Kidney (tissue), 13 donors: ENCODE measurements at regions not wholly inside any gene's neighbourhood (a gene's known extent, or its start where the extent isn't known, plus 50 kb on each side); places are given as distances from the start of the nearest gene placed in this dataset.

Experiments used
- DNase-seq, 5 donors: peaks; one replicate each; pipeline ENCODE4 v3.0.0-alpha.2; 2013 to 2020
- FAIRE-seq: peaks from 2 replicates; lab custom pipeline; 2012; peaks lifted over from hg19 to GRCh38; lab: Jason Lieb, UNC
- H3K27ac ChIP-seq, 2 donors: one replicate each; pipeline ENCODE4 v1.7.0; 2013; ENCODE audit warnings: low read depth in 2 of 2, low read length in 2 of 2, inconsistent platforms in 1 of 2
- H3K27me3 ChIP-seq: one replicate; pipeline ENCODE4 v1.7.1; 2013; ENCODE audit warnings: low read length, inconsistent platforms; ENCODE audit not compliant: control insufficient read depth, insufficient read depth
- H3K36me3 ChIP-seq, 3 donors: one replicate each; pipeline versions ENCODE4 v1.7.0 to v1.7.1; 2013; ENCODE audit warnings: low read length in 3 of 3, control low read depth in 1 of 3, inconsistent platforms in 1 of 3; ENCODE audit not compliant: insufficient read depth in 3 of 3, control insufficient read depth in 2 of 3
- H3K4me1 ChIP-seq, 3 donors: one replicate each; pipeline versions ENCODE4 v1.7.0 to v1.7.1; 2013; ENCODE audit warnings: low read length in 3 of 3, inconsistent platforms in 1 of 3, low read depth in 1 of 3; ENCODE audit not compliant: control insufficient read depth in 2 of 3, insufficient read depth in 2 of 3
- H3K4me3 ChIP-seq, 3 donors: one replicate each; pipeline versions ENCODE4 v1.7.0 to v1.8.1; 2013; ENCODE audit warnings: low read length in 3 of 3, control low read depth in 1 of 3, inconsistent platforms in 1 of 3
- H3K9ac ChIP-seq, 3 donors: one replicate each; pipeline versions ENCODE4 v1.7.0 to v1.7.1; 2013; ENCODE audit warnings: low read length in 3 of 3, control low read depth in 1 of 3, inconsistent platforms in 1 of 3
- H3K9me3 ChIP-seq, 3 donors: one replicate each; pipeline versions ENCODE4 v1.7.0 to v1.7.1; 2013; ENCODE audit warnings: low read length in 3 of 3, control low read depth in 1 of 3, inconsistent platforms in 1 of 3; ENCODE audit not compliant: control insufficient read depth in 2 of 3, insufficient read depth in 1 of 3
- intact Hi-C: fragments of 100-400 bp; cut with DNase I; formaldehyde crosslinking; loops from one replicate; pipeline ENCODE4 v1.11.1; 2022
- TF ChIP-seq, protein P1 (sequence below): IDR thresholded peaks from 3 replicates; pipeline ENCODE4 v1.5.1; 2012; ENCODE audit warnings: mild to moderate bottlenecking, moderate library complexity, borderline replicate concordance; ENCODE audit not compliant: insufficient read depth; ENCODE audit errors: extremely low read depth
- donor health status: control.
- donor health status: control.
- donor health status: control.
- donor health status: control.
- donor health status: control.
- donor health status: DM: yes; HTN: yes; CAD: no.
- donor health status: Normal renal cell carcinoma (clear cell type).

DNA sequence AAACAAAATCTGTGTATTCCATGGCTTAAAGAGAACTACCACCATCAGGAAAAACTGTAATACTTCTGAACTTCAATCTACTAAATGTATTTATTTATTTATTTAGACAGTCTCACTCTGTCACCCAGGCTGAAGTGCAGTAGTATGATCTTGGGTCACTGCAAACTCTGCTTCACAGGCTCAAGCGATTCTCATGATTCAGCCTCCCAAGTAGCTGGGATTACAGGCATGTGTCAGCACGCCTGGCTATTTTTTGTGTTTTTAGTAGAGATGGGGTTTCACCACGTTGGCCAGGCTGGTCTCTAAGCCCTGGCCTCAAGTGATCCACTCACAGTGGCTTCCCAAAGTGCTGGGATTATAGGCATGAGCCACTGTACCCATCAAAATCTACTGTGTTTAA, 202.3 kb upstream of the POU1F1 start:
- no peak overlapping the region for H3K9ac ChIP-seq
- no peaks in the 10 kb centered on the region for H3K36me3 ChIP-seq
- TF ChIP-seq, protein P1, sequence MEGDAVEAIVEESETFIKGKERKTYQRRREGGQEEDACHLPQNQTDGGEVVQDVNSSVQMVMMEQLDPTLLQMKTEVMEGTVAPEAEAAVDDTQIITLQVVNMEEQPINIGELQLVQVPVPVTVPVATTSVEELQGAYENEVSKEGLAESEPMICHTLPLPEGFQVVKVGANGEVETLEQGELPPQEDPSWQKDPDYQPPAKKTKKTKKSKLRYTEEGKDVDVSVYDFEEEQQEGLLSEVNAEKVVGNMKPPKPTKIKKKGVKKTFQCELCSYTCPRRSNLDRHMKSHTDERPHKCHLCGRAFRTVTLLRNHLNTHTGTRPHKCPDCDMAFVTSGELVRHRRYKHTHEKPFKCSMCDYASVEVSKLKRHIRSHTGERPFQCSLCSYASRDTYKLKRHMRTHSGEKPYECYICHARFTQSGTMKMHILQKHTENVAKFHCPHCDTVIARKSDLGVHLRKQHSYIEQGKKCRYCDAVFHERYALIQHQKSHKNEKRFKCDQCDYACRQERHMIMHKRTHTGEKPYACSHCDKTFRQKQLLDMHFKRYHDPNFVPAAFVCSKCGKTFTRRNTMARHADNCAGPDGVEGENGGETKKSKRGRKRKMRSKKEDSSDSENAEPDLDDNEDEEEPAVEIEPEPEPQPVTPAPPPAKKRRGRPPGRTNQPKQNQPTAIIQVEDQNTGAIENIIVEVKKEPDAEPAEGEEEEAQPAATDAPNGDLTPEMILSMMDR, result no peak
- intact Hi-C loops, result no loop called here
- FAIRE-seq (no peak), DNase-seq (no peak)
- H3K27ac ChIP-seq, result no peak overlapping the region
- no peak overlapping the region for H3K4me3 ChIP-seq
- H3K4me1 ChIP-seq, result no peaks in the 10 kb centered on the region
- H3K9me3 ChIP-seq, result peaks cover 0 to 2% (median 0%) of the 10 kb centered on the region in 3 donors
- H3K27me3 ChIP-seq, result no peaks in the 10 kb centered on the region

DNA sequence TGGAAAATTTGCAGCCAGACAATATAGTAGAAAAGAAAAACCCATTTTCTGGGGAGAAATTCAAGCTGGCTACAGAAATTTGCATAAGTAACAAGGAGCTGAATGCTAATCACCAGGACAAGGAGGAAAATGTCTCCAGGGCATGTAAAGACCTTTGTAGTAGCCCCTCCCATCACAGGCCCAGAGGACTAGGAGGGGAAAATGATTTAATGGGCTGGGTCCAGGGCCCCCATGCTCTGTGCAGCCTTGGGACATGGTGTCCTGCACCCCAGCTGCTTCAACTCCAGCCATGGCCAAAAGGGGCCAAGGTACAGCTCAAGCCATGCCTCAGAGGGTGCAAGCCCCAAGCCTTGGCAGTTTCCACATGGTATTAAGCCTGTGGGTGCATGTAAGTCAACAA, 197.6 kb upstream of the POU1F1 start:
- intact Hi-C loops, result no loop called here
- Histone ChIP-seq H3K9me3 (peaks cover 0 to 5% (median 0%) of the 10 kb centered on the region in 3 donors), H3K4me1 (no peaks in the 10 kb centered on the region), H3K4me3 (no peak overlapping the region), H3K27ac (no peak overlapping the region), H3K36me3 (no peaks in the 10 kb centered on the region), H3K9ac (no peak overlapping the region), H3K27me3 (no peaks in the 10 kb centered on the region)
- FAIRE-seq (no peak), DNase-seq (no peak)
- TF ChIP-seq, protein P1, result no peak

DNA sequence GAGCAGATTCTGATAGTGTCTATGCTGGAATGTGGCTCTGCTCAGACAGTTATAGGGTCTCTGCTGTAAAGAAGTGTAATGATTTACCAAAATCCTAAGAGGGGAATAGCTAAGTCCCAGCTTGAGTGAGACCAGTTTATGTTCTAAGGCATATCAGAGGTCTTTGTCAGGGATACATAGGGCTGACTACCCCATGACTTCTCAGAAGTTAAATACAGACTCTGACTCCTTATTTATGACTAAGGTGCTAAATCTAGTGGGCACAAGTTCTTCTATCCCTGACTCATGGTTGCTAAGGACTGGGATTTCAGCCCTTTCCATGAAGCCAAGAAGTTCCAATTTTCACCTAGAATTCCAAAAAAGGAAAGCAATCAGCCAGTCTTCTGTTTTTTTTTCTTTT, 192.6 kb upstream of the POU1F1 start:
- H3K27me3 ChIP-seq, result no peaks in the 10 kb centered on the region
- H3K9ac ChIP-seq, result no peak overlapping the region
- intact Hi-C loops, result no loop called here
- peaks cover 0 to 12% (median 0%) of the 10 kb centered on the region in 3 donors for H3K9me3 ChIP-seq
- no peak overlapping the region for H3K27ac ChIP-seq
- no peak overlapping the region for H3K4me3 ChIP-seq
- DNase-seq (no peak), FAIRE-seq (no peak)
- H3K36me3 ChIP-seq, result no peaks in the 10 kb centered on the region
- TF ChIP-seq, protein P1, result no peak
- H3K4me1 ChIP-seq, result no peaks in the 10 kb centered on the region

DNA sequence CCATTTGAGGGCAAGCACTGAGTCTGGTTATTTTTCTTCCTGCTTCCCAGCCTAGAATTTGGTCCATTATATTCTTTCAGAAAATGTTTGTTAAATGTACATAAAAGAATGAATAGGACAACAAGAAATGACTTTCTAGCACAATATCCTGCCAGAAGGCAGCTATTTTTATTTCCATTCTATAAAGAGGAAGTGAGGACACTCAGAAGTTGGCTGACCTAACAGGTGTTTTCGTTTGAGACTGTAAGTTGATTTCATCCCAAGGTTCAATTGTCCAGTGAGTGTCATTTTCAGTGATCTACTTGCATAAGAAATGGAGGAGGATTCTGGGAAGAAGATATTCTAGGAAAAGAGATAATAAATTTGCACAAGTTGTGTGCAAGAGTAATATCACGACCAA, 191.9 kb upstream of the POU1F1 start:
- peaks cover 0 to 12% (median 0%) of the 10 kb centered on the region in 3 donors for H3K9me3 ChIP-seq
- intact Hi-C loops, result no loop called here
- no peaks in the 10 kb centered on the region for H3K4me1 ChIP-seq
- FAIRE-seq, result no peak
- no peak overlapping the region for H3K27ac ChIP-seq
- no peak for DNase-seq
- no peaks in the 10 kb centered on the region for H3K27me3 ChIP-seq
- H3K4me3 ChIP-seq, result no peak overlapping the region
- TF ChIP-seq, protein P1, result no peak
- H3K9ac ChIP-seq, result no peak overlapping the region
- no peaks in the 10 kb centered on the region for H3K36me3 ChIP-seq
